K562 (cell line): ENCODE measurements at regions not wholly inside any gene's neighbourhood (a gene's known extent, or its start where the extent isn't known, plus 50 kb on each side); places are given as distances from the start of the nearest gene placed in this dataset.

Experiments
- ATAC-seq: fragments of 200-7000 bp; cut with Tn5 transposase; 3 replicates; pipeline ENCODE4 v1.9.1; 2020; ENCODE audit warnings: moderate library complexity
- BruUV-seq: library from RNA; stranded (reverse); fragments of 400-500 nt; replicated peaks from 2 replicates; lab custom pipeline; 2021; lab: Mats Ljungman, UMichigan
- CTCF ChIA-PET: fragments of 300-600 bp; formaldehyde crosslinking; extraction: SDS; loops from one replicate; lab custom pipeline; 2021; ENCODE audit warnings: low intra/inter-chr PET ratio; lab: Yijun Ruan, JAX
- POLR2A ChIA-PET: fragments of 300-600, 350-650 bp; sonication (Branson Sonifier 250); formaldehyde crosslinking; extraction: SDS; loops from one replicate; lab custom pipeline; 2021; ENCODE audit warnings: antibody characterized with exemption, inconsistent platforms; lab: Yijun Ruan, JAX
- DNase-seq, 4 experiments: peaks; one replicate each; pipeline versions ENCODE4 v3.0.0 to v3.0.0-alpha.2; 2011 to 2018; ENCODE audit warnings: low spot score in 3 of 4, mixed read lengths in 3 of 4; ENCODE audit errors: extremely low read depth in 1 of 4
- FAIRE-seq: peaks from 2 replicates; lab custom pipeline; 2011; peaks lifted over from hg19 to GRCh38; lab: Jason Lieb, UNC
- H2AFZ ChIP-seq: 2 replicates; pipeline ENCODE4 v1.6.0; 2011; ENCODE audit warnings: low read depth, low read length, control low read depth, inconsistent platforms
- H3K27ac ChIP-seq: fragments of 200-600 bp; 3 replicates; pipeline ENCODE4 v1.8.0; 2011; ENCODE audit warnings: low read depth, mild to moderate bottlenecking, control low read depth, inconsistent platforms, low read length, moderate library complexity, mixed read lengths; ENCODE audit errors: extremely low read depth
- H3K27me3 ChIP-seq, 2 experiments: fragments of 300-600 bp in 1 of 2; 2 replicates in 1 of 2; 3 replicates in 1 of 2; pipeline versions ENCODE4 v1.6.0 to v1.8.0; 2011; ENCODE audit warnings: inconsistent platforms in 2 of 2, low read length in 2 of 2, mild to moderate bottlenecking in 1 of 2, mixed read lengths in 1 of 2, moderate library complexity in 1 of 2; ENCODE audit not compliant: control insufficient read depth in 2 of 2, insufficient read depth in 2 of 2
- H3K36me3 ChIP-seq: fragments of 300-600 bp; 3 replicates; pipeline ENCODE4 v1.8.0; 2011; ENCODE audit warnings: mild to moderate bottlenecking, low read length, inconsistent platforms; ENCODE audit not compliant: control insufficient read depth, insufficient read depth
- H3K4me1 ChIP-seq, 2 experiments: fragments of 200-600 bp in 1 of 2; replicated peaks in 1 of 2; 2 replicates in 1 of 2; 3 replicates in 1 of 2; pipeline versions ENCODE4 v1.5.1 to v1.8.0; 2011; ENCODE audit warnings: inconsistent platforms in 2 of 2, low read length in 2 of 2, mild to moderate bottlenecking in 1 of 2, mixed read lengths in 1 of 2, moderate library complexity in 1 of 2; ENCODE audit not compliant: control insufficient read depth in 2 of 2, insufficient read depth in 2 of 2
- H3K4me2 ChIP-seq: 2 replicates; pipeline ENCODE4 v1.6.1; 2011; ENCODE audit warnings: low read length, control low read depth, inconsistent platforms, mixed read lengths; ENCODE audit not compliant: insufficient read depth
- H3K4me3 ChIP-seq: fragments of 200-600 bp; sonication (generic), shearing (Covaris generic); 2 replicates; pipeline ENCODE4 v1.5.1; 2016; ENCODE audit warnings: control low read depth, inconsistent platforms
- H3K79me2 ChIP-seq: fragments of 200-600 bp; 3 replicates; pipeline ENCODE4 v1.8.0; 2011; ENCODE audit warnings: low read length, inconsistent platforms; ENCODE audit not compliant: control insufficient read depth, insufficient read depth
- H3K9ac ChIP-seq, 2 experiments: 2 replicates each; pipeline versions ENCODE4 v1.6.0 to v1.6.1; 2011; ENCODE audit warnings: low read depth in 2 of 2, low read length in 2 of 2, control low read depth in 1 of 2, inconsistent platforms in 1 of 2, mild to moderate bottlenecking in 1 of 2, mixed read lengths in 1 of 2; ENCODE audit not compliant: insufficient read depth in 1 of 2
- H3K9me1 ChIP-seq: one replicate; pipeline ENCODE4 v1.6.0; 2011; ENCODE audit warnings: inconsistent platforms, mild to moderate bottlenecking, low read length, moderate library complexity; ENCODE audit not compliant: control insufficient read depth, insufficient read depth
- H3K9me3 ChIP-seq: replicated peaks from 2 replicates; pipeline ENCODE4 v1.5.1; 2011; ENCODE audit warnings: low read depth, low read length, inconsistent platforms; ENCODE audit not compliant: control insufficient read depth, insufficient read depth
- H4K20me1 ChIP-seq: replicated peaks from 2 replicates; pipeline ENCODE4 v1.6.1; 2011; ENCODE audit warnings: low read length, inconsistent platforms, mixed read lengths; ENCODE audit not compliant: control insufficient read depth, insufficient read depth
- ADNP ChIP-seq: fragments of 200-800 bp; sonication (Bioruptor generic); IDR thresholded peaks from 2 replicates; pipeline ENCODE4 v1.6.1; 2016; ENCODE audit warnings: missing genetic modification characterization, missing compliant biosample characterization
- ETV1 ChIP-seq: fragments of 450-650 bp; conservative IDR thresholded peaks from 2 replicates; pipeline ENCODE4 v1.6.1; 2016; ENCODE audit warnings: missing genetic modification characterization, control low read depth, low read depth, missing compliant biosample characterization
- ETV5 ChIP-seq: sonication (generic); formaldehyde crosslinking; IDR thresholded peaks from 2 replicates; pipeline ENCODE4 v1.4.0; 2020; ENCODE audit warnings: low read depth, mild to moderate bottlenecking, missing genetic modification reagents
- FOXM1 ChIP-seq, 2 experiments: fragments of 450-650 bp in 1 of 2; sonication (generic) in 1 of 2; formaldehyde crosslinking in 1 of 2; IDR thresholded peaks; 2 replicates each; pipeline versions ENCODE4 v1.6.1 to v1.9.0; 2017 to 2022; ENCODE audit warnings: low read depth in 2 of 2, mild to moderate bottlenecking in 2 of 2, missing genetic modification reagents in 1 of 2, moderate library complexity in 1 of 2
- HNRNPL ChIP-seq: fragments of 200-400 bp; formaldehyde crosslinking; IDR thresholded peaks from 2 replicates; pipeline ENCODE4 v1.6.1; 2017; ENCODE audit warnings: low read depth, mild to moderate bottlenecking, low read length
- MAFG ChIP-seq: fragments of 450-650 bp; conservative IDR thresholded peaks from 2 replicates; pipeline ENCODE4 v1.6.1; 2016; ENCODE audit warnings: missing genetic modification characterization, missing compliant biosample characterization
- NFXL1 ChIP-seq: fragments of 450-650 bp; formaldehyde crosslinking; IDR thresholded peaks from 2 replicates; pipeline ENCODE4 v1.4.0; 2021; ENCODE audit warnings: mild to moderate bottlenecking
- SRSF1 ChIP-seq: fragments of 200-400 bp; formaldehyde crosslinking; IDR thresholded peaks from 2 replicates; pipeline ENCODE4 v1.6.1; 2017; ENCODE audit warnings: mild to moderate bottlenecking, low read depth, low read length, moderate library complexity
- WGBS: fragments of 100-300 bp; shearing (Covaris generic); methylation state at CpG from one replicate; pipeline ENCODE4 v1.1.6; 2016; ENCODE audit warnings: low coverage, mixed read lengths; ENCODE audit not compliant: insufficient coverage; ENCODE audit errors: missing lambda C conversion rate; 5-methylcytosine and 5-hydroxymethylcytosine counted together
- in situ Hi-C: fragments of 300-500 bp; cut with MboI; formaldehyde crosslinking; loops from 4 replicates; pipeline ENCODE4 v1.15.0; 2018; ENCODE audit warnings: inconsistent platforms, mixed read lengths
- intact Hi-C: fragments of 100-400 bp; cut with micrococcal nuclease; formaldehyde crosslinking; loops from 2 replicates; pipeline ENCODE4 v1.14.2; 2022
- TF ChIP-seq, protein P1 (sequence below): sonication (generic); formaldehyde crosslinking; IDR thresholded peaks from 2 replicates; pipeline ENCODE4 v1.8.1; 2022; ENCODE audit warnings: missing genetic modification reagents
- TF ChIP-seq, protein P2 (sequence below): fragments of 250-450 bp; sonication (Bioruptor Pico); IDR thresholded peaks from 2 replicates; pipeline ENCODE4 v1.4.0; 2020
- TF ChIP-seq, protein P3 (sequence below): fragments of 200-400 bp; formaldehyde crosslinking; IDR thresholded peaks from 2 replicates; pipeline ENCODE4 v1.6.1; 2017; ENCODE audit warnings: mild to moderate bottlenecking, low read depth, low read length, moderate library complexity

DNA sequence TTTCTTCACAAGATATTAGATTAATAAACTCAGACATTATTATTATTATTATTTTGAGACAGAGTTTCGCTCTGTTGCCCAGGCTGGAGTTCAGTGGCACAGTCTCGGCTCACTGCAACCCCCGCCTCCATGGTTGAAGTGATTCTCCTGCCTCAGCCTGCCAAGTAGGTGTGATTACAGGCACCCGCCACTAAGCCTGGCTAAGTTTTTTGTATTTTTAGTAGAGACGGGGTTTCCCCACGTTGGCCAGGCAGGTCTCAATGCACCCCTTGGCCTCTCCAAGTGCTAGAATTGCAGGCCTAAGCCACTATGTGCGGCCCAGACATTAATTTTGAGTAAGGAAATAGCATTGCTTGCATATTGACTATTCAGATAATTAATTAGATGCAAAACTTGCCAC lies 554.9 kb upstream of the LRFN5 start:
- H3K4me3 ChIP-seq, result no peak overlapping the region
- H3K4me1 ChIP-seq, result no peaks in the 10 kb centered on the region
- CTCF ChIA-PET, result no interaction called here
- FAIRE-seq (no peak), ATAC-seq (no peak), DNase-seq (no peak)
- no peaks in the 10 kb centered on the region for H4K20me1 ChIP-seq
- no peaks in the 10 kb centered on the region for H3K9me1 ChIP-seq
- in situ Hi-C loops, result no loop called here
- H3K9ac ChIP-seq, result no peak overlapping the region
- H3K36me3 ChIP-seq, result no peaks in the 10 kb centered on the region
- H3K9me3 ChIP-seq, result no peaks in the 10 kb centered on the region
- intact Hi-C loops, result no loop called here
- H3K27ac ChIP-seq, result no peak overlapping the region
- POLR2A ChIA-PET, result no interaction called here
- WGBS, result 8% methylated on average over 5 of the region's 7 CpGs
- H3K27me3 ChIP-seq, result no peaks in the 10 kb centered on the region
- no peak for TF ChIP-seq ADNP (tag)
- TF ChIP-seq, protein P1, sequence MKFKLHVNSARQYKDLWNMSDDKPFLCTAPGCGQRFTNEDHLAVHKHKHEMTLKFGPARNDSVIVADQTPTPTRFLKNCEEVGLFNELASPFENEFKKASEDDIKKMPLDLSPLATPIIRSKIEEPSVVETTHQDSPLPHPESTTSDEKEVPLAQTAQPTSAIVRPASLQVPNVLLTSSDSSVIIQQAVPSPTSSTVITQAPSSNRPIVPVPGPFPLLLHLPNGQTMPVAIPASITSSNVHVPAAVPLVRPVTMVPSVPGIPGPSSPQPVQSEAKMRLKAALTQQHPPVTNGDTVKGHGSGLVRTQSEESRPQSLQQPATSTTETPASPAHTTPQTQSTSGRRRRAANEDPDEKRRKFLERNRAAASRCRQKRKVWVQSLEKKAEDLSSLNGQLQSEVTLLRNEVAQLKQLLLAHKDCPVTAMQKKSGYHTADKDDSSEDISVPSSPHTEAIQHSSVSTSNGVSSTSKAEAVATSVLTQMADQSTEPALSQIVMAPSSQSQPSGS (CRISPR knock-in tag), result no peak
- no peak for TF ChIP-seq FOXM1 (IDR thresholded peaks at IDR 0.05; ENCODE audit: low read depth)
- TF ChIP-seq FOXM1 (CRISPR knock-in tag; IDR thresholded peaks at IDR 0.05; ENCODE audit: low read depth), result no peak
- TF ChIP-seq ETV1 (tag), result no peak
- TF ChIP-seq, protein P2, sequence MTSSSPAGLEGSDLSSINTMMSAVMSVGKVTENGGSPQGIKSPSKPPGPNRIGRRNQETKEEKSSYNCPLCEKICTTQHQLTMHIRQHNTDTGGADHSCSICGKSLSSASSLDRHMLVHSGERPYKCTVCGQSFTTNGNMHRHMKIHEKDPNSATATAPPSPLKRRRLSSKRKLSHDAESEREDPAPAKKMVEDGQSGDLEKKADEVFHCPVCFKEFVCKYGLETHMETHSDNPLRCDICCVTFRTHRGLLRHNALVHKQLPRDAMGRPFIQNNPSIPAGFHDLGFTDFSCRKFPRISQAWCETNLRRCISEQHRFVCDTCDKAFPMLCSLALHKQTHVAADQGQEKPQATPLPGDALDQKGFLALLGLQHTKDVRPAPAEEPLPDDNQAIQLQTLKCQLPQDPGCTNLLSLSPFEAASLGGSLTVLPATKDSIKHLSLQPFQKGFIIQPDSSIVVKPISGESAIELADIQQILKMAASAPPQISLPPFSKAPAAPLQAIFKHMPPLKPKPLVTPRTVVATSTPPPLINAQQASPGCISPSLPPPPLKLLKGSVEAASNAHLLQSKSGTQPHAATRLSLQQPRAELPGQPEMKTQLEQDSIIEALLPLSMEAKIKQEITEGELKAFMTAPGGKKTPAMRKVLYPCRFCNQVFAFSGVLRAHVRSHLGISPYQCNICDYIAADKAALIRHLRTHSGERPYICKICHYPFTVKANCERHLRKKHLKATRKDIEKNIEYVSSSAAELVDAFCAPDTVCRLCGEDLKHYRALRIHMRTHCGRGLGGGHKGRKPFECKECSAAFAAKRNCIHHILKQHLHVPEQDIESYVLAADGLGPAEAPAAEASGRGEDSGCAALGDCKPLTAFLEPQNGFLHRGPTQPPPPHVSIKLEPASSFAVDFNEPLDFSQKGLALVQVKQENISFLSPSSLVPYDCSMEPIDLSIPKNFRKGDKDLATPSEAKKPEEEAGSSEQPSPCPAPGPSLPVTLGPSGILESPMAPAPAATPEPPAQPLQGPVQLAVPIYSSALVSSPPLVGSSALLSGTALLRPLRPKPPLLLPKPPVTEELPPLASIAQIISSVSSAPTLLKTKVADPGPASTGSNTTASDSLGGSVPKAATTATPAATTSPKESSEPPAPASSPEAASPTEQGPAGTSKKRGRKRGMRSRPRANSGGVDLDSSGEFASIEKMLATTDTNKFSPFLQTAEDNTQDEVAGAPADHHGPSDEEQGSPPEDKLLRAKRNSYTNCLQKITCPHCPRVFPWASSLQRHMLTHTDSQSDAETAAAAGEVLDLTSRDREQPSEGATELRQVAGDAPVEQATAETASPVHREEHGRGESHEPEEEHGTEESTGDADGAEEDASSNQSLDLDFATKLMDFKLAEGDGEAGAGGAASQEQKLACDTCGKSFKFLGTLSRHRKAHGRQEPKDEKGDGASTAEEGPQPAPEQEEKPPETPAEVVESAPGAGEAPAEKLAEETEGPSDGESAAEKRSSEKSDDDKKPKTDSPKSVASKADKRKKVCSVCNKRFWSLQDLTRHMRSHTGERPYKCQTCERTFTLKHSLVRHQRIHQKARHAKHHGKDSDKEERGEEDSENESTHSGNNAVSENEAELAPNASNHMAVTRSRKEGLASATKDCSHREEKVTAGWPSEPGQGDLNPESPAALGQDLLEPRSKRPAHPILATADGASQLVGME (CRISPR knock-in tag), result no peak
- TF ChIP-seq, protein P3, sequence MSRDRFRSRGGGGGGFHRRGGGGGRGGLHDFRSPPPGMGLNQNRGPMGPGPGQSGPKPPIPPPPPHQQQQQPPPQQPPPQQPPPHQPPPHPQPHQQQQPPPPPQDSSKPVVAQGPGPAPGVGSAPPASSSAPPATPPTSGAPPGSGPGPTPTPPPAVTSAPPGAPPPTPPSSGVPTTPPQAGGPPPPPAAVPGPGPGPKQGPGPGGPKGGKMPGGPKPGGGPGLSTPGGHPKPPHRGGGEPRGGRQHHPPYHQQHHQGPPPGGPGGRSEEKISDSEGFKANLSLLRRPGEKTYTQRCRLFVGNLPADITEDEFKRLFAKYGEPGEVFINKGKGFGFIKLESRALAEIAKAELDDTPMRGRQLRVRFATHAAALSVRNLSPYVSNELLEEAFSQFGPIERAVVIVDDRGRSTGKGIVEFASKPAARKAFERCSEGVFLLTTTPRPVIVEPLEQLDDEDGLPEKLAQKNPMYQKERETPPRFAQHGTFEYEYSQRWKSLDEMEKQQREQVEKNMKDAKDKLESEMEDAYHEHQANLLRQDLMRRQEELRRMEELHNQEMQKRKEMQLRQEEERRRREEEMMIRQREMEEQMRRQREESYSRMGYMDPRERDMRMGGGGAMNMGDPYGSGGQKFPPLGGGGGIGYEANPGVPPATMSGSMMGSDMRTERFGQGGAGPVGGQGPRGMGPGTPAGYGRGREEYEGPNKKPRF, result no peak
- no peak for TF ChIP-seq NFXL1
- TF ChIP-seq MAFG (tag), result no peak
- no peak for TF ChIP-seq HNRNPL
- no peak for TF ChIP-seq SRSF1
- no peak for TF ChIP-seq ETV5 (CRISPR knock-in tag)
- no TSS peak for BruUV-seq
- H2AFZ ChIP-seq, result no peak overlapping the region
- H3K79me2 ChIP-seq, result no peaks in the 10 kb centered on the region
- no peak overlapping the region for H3K4me2 ChIP-seq
